GM12892 (cell line): ENCODE measurements at regions not wholly inside any gene's neighbourhood (a gene's known extent, or its start where the extent isn't known, plus 50 kb on each side); places are given as distances from the start of the nearest gene placed in this dataset.

ENCODE experiments used
- DNase-seq: peaks from one replicate; pipeline ENCODE4 v3.0.0; 2011; ENCODE audit not compliant: insufficient read length
- FAIRE-seq: peaks from 2 replicates; lab custom pipeline; 2011; peaks lifted over from hg19 to GRCh38; lab: Jason Lieb, UNC
- POLR2A ChIP-seq: IDR thresholded peaks from 2 replicates; pipeline ENCODE4 v1.6.1; 2011; ENCODE audit warnings: low read depth, low read length, control low read depth
- POLR2AphosphoS5 ChIP-seq: IDR thresholded peaks from 2 replicates; pipeline ENCODE4 v1.6.1; 2011; ENCODE audit warnings: low read depth, low read length, control low read depth
- TAF1 ChIP-seq: IDR thresholded peaks from 2 replicates; pipeline ENCODE4 v1.6.1; 2011; ENCODE audit warnings: low read depth, mild to moderate bottlenecking, control low read depth, low read length, borderline replicate concordance

DNA sequence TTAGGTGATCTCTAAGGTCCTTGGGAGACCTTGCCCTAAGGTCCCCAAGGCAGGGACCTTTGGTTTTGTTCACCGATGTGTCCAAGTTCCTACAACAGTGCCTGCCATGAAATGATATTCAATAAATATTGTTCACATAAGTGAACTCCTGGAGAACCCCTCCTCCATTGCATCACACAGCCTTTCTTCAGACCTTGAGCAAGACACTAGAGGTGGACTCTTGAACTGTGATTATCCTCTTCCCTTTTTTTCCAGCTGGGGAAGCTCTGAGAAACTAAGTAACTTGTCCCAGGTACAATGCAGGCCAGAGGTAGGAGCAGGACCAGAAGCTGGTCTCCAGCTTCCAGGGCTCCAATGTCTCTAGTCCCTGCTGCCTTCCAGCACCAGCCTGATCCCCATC, 76.6 kb upstream of the LMO1 start:
- FAIRE-seq (no peak), DNase-seq (no peak)
- TF ChIP-seq POLR2A (no peak), POLR2AphosphoS5 (no peak), TAF1 (no peak)

- DNase-seq (no peak), FAIRE-seq (no peak)
- TF ChIP-seq TAF1 (no peak), POLR2AphosphoS5 (no peak), POLR2A (no peak)
Measured at GRCh38 chr11:8339592-8340022, 75.9 kb upstream of the LMO1 start.

DNA sequence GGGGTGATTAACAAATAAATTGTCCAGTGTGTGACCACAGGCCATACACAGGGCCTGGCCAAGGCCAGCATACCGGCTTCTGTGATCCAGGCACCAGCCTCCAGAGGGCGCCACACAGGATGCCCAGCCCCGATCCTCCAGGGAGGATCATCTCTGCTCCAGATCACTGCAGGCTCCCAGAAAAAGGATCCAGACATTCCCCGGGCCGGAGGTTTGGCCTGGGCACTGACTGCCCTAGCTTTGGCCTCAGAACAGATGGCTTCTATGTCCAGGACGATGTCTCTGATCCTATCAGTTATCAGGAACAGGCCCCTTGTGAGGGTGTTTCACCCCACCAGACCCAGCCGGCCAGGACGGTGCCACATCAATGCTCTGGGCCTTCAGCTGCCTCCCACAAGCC, 74.5 kb upstream of the LMO1 start:
- peak; percentile 64 for DNase-seq
- FAIRE-seq, result peak; percentile 82
- no peak for TF ChIP-seq POLR2AphosphoS5
- no peak for TF ChIP-seq TAF1

- TF ChIP-seq TAF1, result no peak
- no peak for TF ChIP-seq POLR2A
- TF ChIP-seq POLR2AphosphoS5, result no peak
- no peak for FAIRE-seq
- no peak for DNase-seq
Measured at GRCh38 chr11:8337130-8337795, 73.6 kb upstream of the LMO1 start.

DNA sequence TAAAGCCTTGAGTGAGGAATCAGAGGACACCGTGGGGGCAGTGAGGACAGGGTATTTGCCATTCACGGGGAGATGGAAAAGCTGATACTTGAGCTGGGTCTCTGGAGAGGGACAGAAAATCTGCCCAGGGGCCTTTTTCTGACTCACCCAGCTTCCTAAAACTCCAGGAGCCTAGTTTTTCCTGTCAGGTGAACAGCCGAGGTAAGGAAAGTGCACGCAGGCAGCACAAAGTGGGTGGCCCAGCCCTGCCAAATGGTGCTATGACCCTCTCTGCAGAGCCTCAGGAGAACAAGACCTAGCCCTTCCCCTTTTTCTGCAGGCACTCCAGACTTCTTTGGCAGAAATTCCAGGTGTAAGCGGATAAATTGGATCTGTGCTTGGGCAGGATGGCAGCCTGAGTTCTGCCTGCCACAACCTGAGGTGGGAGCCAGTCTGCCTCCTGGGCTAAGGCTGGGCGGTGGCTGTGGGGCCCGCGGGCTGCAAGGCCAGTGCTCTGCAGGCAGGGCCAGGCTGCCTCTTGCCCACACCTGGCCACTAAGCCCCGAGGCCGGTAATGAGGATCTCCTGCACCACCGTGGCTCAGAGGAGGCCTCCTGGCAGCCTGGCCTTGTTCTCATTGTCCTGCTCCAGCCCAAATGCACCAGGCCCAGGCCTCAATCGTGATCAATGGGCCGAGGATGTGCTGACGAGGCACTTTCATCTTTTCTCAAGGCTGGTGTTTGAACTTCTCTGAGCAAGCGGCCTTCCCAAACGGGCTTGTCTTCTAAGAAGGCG, 72.9 kb upstream of the LMO1 start:
- DNase-seq (no peak), FAIRE-seq (no peak)
- no peak for TF ChIP-seq POLR2A
- no peak for TF ChIP-seq POLR2AphosphoS5
- no peak for TF ChIP-seq TAF1

GRCh38 chr11:8335683-8336082, 72.0 kb upstream of the LMO1 start:
- FAIRE-seq (no peak), DNase-seq (no peak)
- no peak for TF ChIP-seq POLR2AphosphoS5
- no peak for TF ChIP-seq TAF1
- no peak for TF ChIP-seq POLR2A

GRCh38 chr11:8335186-8335585, 71.5 kb upstream of the LMO1 start:
- TF ChIP-seq TAF1 (no peak), POLR2A (no peak), POLR2AphosphoS5 (no peak)
- no peak for DNase-seq
- FAIRE-seq, result no peak

GRCh38 chr11:8333811-8334401, 70.2 kb upstream of the LMO1 start:
- FAIRE-seq (no peak), DNase-seq (no peak)
- TF ChIP-seq TAF1, result no peak
- no peak for TF ChIP-seq POLR2AphosphoS5
- no peak for TF ChIP-seq POLR2A

GRCh38 chr11:8333376-8333775, 69.7 kb upstream of the LMO1 start:
- no peak for FAIRE-seq
- TF ChIP-seq TAF1, result no peak
- no peak for TF ChIP-seq POLR2AphosphoS5
- no peak for DNase-seq

DNA sequence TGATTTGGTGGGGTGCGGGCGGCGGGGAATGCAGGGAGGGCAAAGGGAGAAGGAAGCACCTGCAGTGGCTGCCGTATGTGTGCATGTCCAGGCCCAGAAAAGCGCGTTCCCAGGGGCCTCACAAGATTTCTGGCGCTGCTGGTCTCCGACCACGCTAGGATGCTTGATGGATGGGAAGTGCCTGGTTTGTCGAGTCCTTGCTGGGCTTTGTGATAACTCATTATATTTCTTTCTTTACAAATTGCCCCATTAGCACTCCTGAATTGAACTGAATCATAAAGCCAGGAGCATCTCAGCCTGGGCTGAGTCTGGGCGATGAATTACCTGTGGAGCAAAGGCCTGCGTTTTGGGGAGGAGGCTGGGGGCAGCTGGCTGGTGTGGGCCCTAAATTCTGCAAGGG, 69.2 kb upstream of the LMO1 start:
- TF ChIP-seq POLR2AphosphoS5 (no peak), TAF1 (no peak), POLR2A (no peak)
- DNase-seq, result no peak
- no peak for FAIRE-seq

GRCh38 chr11:8332196-8332595, 68.5 kb upstream of the LMO1 start:
- no peak for TF ChIP-seq POLR2AphosphoS5
- TF ChIP-seq POLR2A, result no peak
- TF ChIP-seq TAF1, result no peak
- no peak for FAIRE-seq

DNA sequence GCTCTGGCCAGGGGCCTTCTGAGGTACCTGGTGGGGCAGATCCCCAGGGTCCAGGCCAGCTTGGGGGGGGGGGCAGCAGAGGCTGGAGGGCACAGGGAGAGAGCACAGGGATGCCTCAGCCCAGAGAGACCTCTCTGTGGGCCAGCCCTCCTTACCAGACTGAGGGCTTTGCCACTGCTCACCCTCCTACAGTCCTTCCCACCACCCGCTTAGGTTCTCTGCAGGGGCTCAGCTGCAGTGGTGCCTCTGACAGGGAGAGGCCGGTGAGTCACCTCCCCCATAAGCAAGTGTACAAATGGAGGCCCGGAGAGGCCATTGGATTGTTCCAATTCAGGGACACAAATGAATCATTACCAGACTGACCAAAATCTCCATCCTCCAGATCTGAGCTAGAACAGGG, 68.1 kb upstream of the LMO1 start:
- TF ChIP-seq TAF1 (no peak), POLR2AphosphoS5 (no peak), POLR2A (no peak)
- FAIRE-seq, result no peak

More at GRCh38 chr11:8332196-8332595, 68.5 kb upstream of the LMO1 start:
- no peak for DNase-seq

More for the DNA sequence above, 68.1 kb upstream of the LMO1 start:
- DNase-seq, result no peak
